22Rv1 (cell line): ENCODE measurements at regions not wholly inside any gene's neighbourhood (a gene's known extent, or its start where the extent isn't known, plus 50 kb on each side); places are given as distances from the start of the nearest gene placed in this dataset.

Experiments
- H3K27ac ChIP-seq: fragments of 450-650 bp; 2 replicates; pipeline ENCODE4 v1.5.1; 2017
- CTCF ChIP-seq: fragments of 450-650 bp; IDR thresholded peaks from 2 replicates; pipeline ENCODE4 v1.5.1; 2017; ENCODE audit warnings: mild to moderate bottlenecking
- ZFX ChIP-seq: fragments of 450-650 bp; IDR thresholded peaks from 2 replicates; pipeline ENCODE4 v1.6.1; 2017; ENCODE audit warnings: antibody characterized with exemption, borderline replicate concordance

GRCh38 chr21:26659757-26660156, 86.7 kb upstream of the CYYR1 start:
- H3K27ac ChIP-seq = no peak overlapping the region
- no peak for TF ChIP-seq CTCF
- no peak for TF ChIP-seq ZFX

- H3K27ac ChIP-seq = no peak overlapping the region
- TF ChIP-seq ZFX (no peak), CTCF (no peak)
These were observed 86.1 kb upstream of the CYYR1 start for GRCh38 chr21:26659182-26659581.

GRCh38 chr21:26655460-26655859, 82.4 kb upstream of the CYYR1 start:
- H3K27ac ChIP-seq = no peak overlapping the region
- no peak for TF ChIP-seq CTCF
- TF ChIP-seq ZFX = no peak

- H3K27ac ChIP-seq = no peak overlapping the region
These were observed 80.3 kb upstream of the CYYR1 start for GRCh38 chr21:26653430-26653829.

GRCh38 chr21:26652854-26653253, 79.8 kb upstream of the CYYR1 start:
- no peak for TF ChIP-seq ZFX
- TF ChIP-seq CTCF = no peak
- no peak overlapping the region for H3K27ac ChIP-seq

More at GRCh38 chr21:26653430-26653829, 80.3 kb upstream of the CYYR1 start:
- TF ChIP-seq CTCF (no peak), ZFX (no peak)

GRCh38 chr21:26641062-26641461, 68.0 kb upstream of the CYYR1 start:
- TF ChIP-seq CTCF = no peak
- no peak for TF ChIP-seq ZFX
- H3K27ac ChIP-seq = no peak overlapping the region

- TF ChIP-seq ZFX (no peak), CTCF (no peak)
- H3K27ac ChIP-seq = no peak overlapping the region
These were observed 64.2 kb upstream of the CYYR1 start for GRCh38 chr21:26637201-26637745.
